Renal cortex interstitium (tissue), 11 donors: ENCODE measurements at regions not wholly inside any gene's neighbourhood (a gene's known extent, or its start where the extent isn't known, plus 50 kb on each side); places are given as distances from the start of the nearest gene placed in this dataset.

ENCODE experiments used
- DNase-seq, 11 donors: peaks; one replicate each; pipeline ENCODE4 v3.0.0-alpha.2; 2013; ENCODE audit warnings: low read depth in 9 of 11, low spot score in 4 of 11; ENCODE audit errors: extremely low read depth in 1 of 11

- no peak for DNase-seq
Observed at GRCh38 chr13:39847336-39847735, 191.9 kb downstream of the COG6 start.

DNA sequence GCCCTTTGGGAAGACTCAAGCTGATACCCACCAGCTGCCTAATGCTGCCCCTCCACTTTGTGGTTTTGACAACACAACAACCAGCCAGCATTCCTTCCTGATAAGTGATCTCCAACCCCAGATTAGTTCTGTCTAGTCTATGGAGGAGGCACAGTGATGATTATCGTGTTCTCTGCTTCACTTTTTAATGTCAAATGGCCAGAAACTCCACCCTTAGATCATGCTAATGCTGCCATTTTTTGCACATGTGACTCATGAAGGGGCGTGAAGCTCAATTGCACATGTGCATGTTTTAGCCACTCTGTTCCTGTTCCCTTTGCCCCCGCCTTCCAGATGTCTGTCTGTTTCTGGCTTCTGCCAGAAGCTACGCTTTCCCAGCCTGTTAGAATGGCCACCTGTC, 199.8 kb downstream of the COG6 start:
- no peak for DNase-seq

GRCh38 chr13:39856714-39857113, 201.3 kb downstream of the COG6 start:
- DNase-seq = no peak

- no peak for DNase-seq
Observed at GRCh38 chr13:39858794-39859193, 203.3 kb downstream of the COG6 start.

DNA sequence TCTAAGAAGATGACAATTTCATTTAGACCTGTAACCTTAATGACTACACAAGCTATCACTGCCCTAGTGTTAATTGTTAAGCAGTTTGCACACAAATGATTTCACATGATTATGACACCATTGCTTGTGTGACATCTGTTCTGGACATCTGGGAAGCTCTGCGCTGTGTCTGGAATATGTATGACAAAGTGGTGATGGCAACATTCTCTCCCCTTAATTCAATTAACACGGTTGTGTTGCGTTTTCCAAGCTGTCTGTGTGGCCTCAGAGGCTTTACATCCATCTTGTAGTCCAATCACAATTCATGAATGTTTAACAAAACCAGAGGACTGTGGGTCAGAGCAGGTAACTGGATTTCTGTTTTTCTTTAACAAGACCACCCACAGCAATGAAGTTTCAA, 204.4 kb downstream of the COG6 start:
- DNase-seq = no peak

DNA sequence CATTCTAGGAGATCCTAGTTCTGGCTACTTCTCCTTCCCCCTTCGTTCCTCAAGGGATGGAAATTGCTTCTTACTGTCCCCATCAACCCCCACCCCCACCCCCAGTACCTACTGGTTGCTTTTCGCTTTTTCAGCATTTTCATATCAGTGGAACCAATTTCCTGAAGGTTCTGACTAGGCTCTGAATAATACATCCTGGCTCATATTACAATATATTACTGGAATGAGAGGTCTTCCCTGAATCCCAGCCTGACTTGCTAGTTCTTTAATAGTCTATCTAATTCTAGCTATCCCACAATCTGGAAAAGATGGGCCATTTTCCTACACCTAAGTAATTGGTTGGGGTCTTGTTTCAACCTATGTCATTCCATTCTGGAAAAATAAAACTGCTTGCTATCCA, 207.4 kb downstream of the COG6 start:
- DNase-seq = no peak

DNA sequence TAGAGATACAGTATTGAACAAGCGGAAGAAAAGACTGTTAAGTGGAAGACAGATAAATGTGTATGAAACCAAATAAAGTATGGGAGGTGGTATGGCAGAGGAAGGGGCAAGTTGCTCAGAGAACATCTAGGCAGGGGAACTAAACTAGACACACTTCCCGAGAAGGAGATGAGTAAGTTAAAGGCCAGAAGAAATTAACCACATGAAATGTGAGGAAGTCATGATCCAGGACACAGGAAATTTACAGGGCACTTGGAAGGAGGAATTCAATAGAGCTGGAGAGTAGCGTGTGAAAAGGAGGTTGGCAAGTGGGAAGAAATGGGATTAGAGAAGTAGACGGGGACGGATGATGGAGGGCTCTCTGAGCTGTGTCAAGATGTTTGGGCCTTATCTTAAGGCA, 208.8 kb downstream of the COG6 start:
- no peak for DNase-seq

- no peak for DNase-seq
Observed at GRCh38 chr13:39866722-39867121, 211.3 kb downstream of the COG6 start.

DNA sequence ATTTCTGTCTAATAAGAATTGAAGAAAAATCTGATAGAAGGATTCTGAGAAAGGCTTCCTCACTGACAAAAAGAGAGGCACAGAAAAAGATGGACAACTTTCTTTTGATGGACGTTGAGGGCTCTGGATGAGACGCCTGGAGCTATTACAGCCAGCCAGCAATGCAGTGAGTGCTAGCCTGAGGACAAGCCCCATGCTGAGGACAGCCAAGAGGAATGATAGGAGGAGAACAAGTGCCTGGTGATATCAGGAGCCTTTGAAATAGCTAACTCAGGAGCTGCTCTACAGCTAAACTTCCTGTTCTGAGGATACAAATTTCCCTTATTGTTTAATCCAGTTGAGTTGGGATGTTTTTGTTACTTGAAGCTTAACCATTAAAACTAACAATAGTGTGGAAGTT, 212.3 kb downstream of the COG6 start:
- DNase-seq = no peak

GRCh38 chr13:39870197-39870747, 214.8 kb downstream of the COG6 start:
- DNase-seq = no peak

DNA sequence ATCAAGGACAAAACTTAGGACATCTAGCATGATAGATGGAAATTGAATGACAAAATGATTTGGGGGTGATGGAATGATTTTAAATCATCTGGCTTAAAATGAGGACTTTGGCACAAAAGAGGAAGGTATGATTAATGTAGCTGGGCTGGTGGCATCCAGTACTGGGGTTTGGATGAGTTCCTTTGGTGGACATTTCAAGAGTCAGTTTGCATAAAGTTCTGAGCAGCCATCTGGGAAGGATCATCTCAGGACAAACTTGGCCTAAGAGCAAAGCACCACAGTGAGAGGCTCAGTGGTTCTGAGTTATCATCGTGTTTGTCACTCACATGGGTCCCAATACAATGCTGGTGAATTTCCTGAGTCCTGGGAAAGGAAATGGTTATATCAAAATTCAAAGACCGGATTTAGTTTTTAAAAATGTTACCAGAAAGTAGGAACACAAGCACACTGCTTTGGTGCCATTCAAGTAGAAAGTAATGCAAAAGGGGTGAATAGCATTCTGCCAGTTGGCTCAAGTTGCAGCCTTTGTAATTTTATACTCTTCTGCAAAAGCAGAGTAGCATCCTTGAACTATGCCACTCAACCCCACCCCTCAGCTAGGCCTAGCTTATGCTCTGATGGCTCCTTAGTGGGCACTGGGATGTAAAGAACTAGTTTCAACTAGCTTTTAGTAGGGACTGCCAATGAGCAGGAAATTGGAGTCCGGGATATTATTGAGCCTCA, 219.0 kb downstream of the COG6 start:
- peak in 2 of 11 donors; percentile 30 for DNase-seq

- DNase-seq = no peak
Observed at GRCh38 chr13:39875111-39875987, 219.9 kb downstream of the COG6 start.

DNA sequence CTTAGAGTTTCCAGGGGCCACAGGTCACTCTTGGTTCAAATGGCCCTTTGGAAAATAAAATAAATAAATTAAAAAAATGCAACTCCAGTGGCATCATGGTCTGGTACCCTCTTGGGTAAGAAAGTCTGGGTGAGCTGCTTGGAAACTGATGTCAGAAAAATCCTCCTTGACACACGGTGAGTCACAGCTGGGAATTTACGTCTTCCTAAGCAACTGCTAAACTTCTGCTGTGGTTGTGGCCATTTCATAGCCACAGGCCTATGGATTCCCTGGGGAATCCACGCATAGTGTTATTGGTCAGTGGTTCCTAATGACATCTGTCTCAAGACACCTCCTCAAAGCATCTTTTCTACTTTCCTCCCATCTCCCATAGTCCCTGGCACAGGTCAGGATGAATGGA, 220.8 kb downstream of the COG6 start:
- no peak for DNase-seq

- no peak for DNase-seq
Observed at GRCh38 chr13:39877134-39877533, 221.7 kb downstream of the COG6 start.

DNA sequence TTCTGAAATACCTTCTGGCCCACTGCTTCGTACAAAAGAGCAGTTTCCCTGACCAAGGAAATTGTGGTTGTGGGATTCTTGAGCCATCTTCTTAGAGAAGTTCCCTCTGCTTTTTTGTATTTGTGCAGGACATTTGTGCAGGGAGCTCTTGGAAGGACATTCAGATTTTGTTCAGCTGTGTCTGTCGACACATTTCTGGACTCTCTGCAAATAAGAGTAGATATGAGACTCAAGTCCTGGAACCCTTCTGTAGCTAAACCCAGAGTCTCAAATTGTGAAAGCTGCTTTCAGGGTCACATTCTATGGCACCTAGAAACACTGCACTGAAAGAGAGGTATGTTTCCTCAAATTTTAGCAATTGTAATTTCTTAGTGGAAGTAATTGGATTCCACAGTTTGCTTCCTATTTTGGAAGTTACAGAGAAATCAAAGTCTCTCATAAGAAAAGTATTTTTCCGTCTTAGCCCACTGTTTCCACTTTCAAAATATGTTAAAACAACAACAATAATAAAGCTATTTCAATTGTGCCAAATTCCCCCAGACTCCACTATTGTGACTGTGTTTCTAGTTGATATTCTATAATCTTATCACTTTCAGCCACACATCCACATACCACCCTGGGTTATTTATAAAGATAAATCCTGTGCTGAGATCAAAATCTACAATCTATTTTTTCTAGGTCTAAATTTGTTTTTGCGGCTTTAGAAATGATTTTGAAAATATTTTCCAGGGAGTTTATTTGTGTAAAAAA, 224.0 kb downstream of the COG6 start:
- no peak for DNase-seq

DNA sequence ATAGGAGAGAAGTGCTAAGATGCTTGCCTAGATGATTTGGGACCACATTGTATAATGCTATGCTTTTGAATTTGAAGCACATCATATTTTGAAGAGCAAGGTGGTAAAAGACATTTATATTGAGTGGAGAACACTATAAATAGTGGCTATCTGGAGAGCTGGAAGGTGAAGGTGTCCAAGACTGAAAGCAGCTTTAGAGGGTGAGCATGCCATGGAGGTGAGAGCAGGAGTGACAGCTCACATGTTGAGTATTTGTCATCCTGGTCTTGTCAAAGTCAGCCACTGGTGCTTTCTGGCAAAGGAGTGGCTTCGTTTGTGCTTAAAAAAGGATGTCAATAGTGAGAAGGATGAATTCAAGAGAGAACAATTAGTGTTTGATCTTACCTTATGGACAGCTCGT, 225.9 kb downstream of the COG6 start:
- DNase-seq = no peak

DNA sequence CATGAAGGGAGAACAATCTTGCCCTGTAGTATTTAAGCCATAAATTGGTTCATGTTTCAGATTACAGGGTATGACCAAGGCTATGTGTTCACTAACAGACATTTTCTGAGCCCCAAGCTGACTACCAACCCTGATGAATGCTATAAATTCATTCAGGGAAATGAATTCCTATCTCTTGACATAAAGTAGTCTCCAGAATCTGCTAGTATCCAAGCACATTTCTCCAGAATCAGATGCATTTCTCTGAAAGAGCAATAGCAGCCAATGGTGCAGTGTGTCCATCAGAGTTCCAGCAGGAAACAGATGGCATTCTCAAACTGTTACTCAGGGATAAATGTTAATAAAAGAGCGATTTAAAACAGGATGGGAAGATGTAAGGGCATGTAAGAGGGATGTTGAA, 226.4 kb downstream of the COG6 start:
- DNase-seq = no peak

GRCh38 chr13:39884166-39884565, 228.7 kb downstream of the COG6 start:
- DNase-seq = no peak

- no peak for DNase-seq
Observed at GRCh38 chr13:39886336-39886735, 230.9 kb downstream of the COG6 start.

DNA sequence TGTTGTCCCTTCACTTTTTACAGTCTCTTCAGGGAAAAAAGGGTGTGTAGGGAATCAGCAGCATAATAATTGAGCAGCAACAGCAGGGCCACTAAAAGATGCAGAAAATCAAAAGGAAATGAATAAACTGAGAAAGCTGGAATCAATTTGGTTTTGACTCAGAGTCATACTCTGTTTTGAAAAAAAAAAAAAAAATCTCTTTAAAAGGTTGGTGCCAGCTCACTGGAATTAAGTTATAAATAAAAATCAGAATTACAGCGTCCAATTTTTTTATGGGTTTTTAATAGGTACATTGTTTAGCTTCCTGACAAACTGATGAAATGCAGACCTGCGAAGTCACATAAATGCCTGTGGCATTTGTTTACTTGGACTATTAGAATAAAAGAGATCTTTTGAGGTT, 231.9 kb downstream of the COG6 start:
- DNase-seq = no peak
